HCT116 (cell line): ENCODE measurements at regions not wholly inside any gene's neighbourhood (a gene's known extent, or its start where the extent isn't known, plus 50 kb on each side); places are given as distances from the start of the nearest gene placed in this dataset.

Experiments used
- ATAC-seq: fragments of 200-7000 bp; cut with Tn5 transposase; 2 replicates; pipeline ENCODE4 v1.9.1; 2020; ENCODE audit warnings: mild to moderate bottlenecking, moderate library complexity
- BruUV-seq: library from RNA; stranded (reverse); fragments of 400-500 nt; replicated peaks from 2 replicates; lab custom pipeline; 2021; lab: Mats Ljungman, UMichigan
- CTCF ChIA-PET: fragments of 300-600 bp; sonication (Branson Sonifier 250); formaldehyde crosslinking; loops from one replicate; lab custom pipeline; 2021; ENCODE audit warnings: antibody characterized with exemption; lab: Charles Lee
- POLR2A ChIA-PET: fragments of 300-600, 350-600 bp; sonication (Branson Sonifier 250); formaldehyde crosslinking; loops from one replicate; lab custom pipeline; 2021; ENCODE audit warnings: antibody characterized with exemption; lab: Charles Lee
- RAD21 ChIA-PET, 2 experiments: fragments of 300-600 bp; sonication (Branson Sonifier 250); formaldehyde crosslinking; loops; one replicate each; lab custom pipeline; 2023; ENCODE audit warnings: low total read pairs in 2 of 2; ENCODE audit not compliant: uncharacterized antibody in 2 of 2, unreplicated experiment in 2 of 2, low non-redundant PET in 1 of 2; lab: Charles Lee
- DNase-seq: peaks from one replicate; pipeline ENCODE4 v3.0.0-alpha.2; 2010; ENCODE audit warnings: low read depth, low spot score
- H2AFZ ChIP-seq: fragments of 200-600 bp; shearing (Covaris generic), sonication (generic); 2 replicates; pipeline ENCODE4 v1.6.1; 2017; ENCODE audit warnings: low read depth, mixed run types, mixed read lengths, antibody characterized with exemption, low read length; ENCODE audit not compliant: poor library complexity, severe bottlenecking
- H3K27ac ChIP-seq: 2 replicates; pipeline ENCODE4 v1.5.1; 2012; ENCODE audit warnings: low read depth, low read length
- H3K27me3 ChIP-seq: fragments of 200-600 bp; sonication (generic); 2 replicates; pipeline ENCODE4 v1.6.1; 2016; ENCODE audit warnings: mixed run types, low read length, mixed read lengths; ENCODE audit not compliant: insufficient read depth
- H3K36me3 ChIP-seq, 2 experiments: fragments of 200-500 bp in 1 of 2; fragments of 200-600 bp in 1 of 2; sonication (Bioruptor generic) in 1 of 2; sonication (generic) in 1 of 2; 2 replicates each; pipeline versions ENCODE4 v1.5.1 to v1.6.1; 2014 to 2016; ENCODE audit warnings: low read length in 2 of 2, inconsistent platforms in 1 of 2, mixed read lengths in 1 of 2, mixed run types in 1 of 2; ENCODE audit not compliant: insufficient read depth in 2 of 2, control insufficient read depth in 1 of 2
- H3K4me1 ChIP-seq, 2 experiments: fragments of 200-600 bp in 1 of 2; sonication (generic) in 1 of 2; 2 replicates each; pipeline versions ENCODE4 v1.5.1 to v1.6.1; 2012 to 2017; ENCODE audit warnings: low read length in 2 of 2, inconsistent platforms in 1 of 2, mild to moderate bottlenecking in 1 of 2, mixed read lengths in 1 of 2, mixed run types in 1 of 2, moderate library complexity in 1 of 2; ENCODE audit not compliant: insufficient read depth in 2 of 2, control insufficient read depth in 1 of 2
- H3K4me2 ChIP-seq: fragments of 200-600 bp; sonication (generic); 2 replicates; pipeline ENCODE4 v1.6.1; 2017; ENCODE audit warnings: mixed run types, low read length, mixed read lengths
- H3K4me3 ChIP-seq, 2 experiments: fragments of 200-600 bp in 1 of 2; sonication (generic) in 1 of 2; replicated peaks in 1 of 2; 2 replicates each; pipeline ENCODE4 v1.5.1; 2011 to 2016; ENCODE audit warnings: low read length in 2 of 2, control low read depth in 1 of 2, low read depth in 1 of 2, mild to moderate bottlenecking in 1 of 2, mixed read lengths in 1 of 2, mixed run types in 1 of 2
- H3K79me2 ChIP-seq: fragments of 200-600 bp; sonication (generic); 2 replicates; pipeline ENCODE4 v1.6.1; 2017; ENCODE audit warnings: mild to moderate bottlenecking, mixed run types, low read length, moderate library complexity, mixed read lengths; ENCODE audit not compliant: insufficient read depth
- H3K9ac ChIP-seq: fragments of 200-600 bp; sonication (generic); 2 replicates; pipeline ENCODE4 v1.6.1; 2016; ENCODE audit warnings: low read length, mixed read lengths
- H3K9me2 ChIP-seq: fragments of 200-600 bp; sonication (generic), shearing (Covaris generic); 2 replicates; pipeline ENCODE4 v1.6.1; 2017; ENCODE audit warnings: mixed run types, mild to moderate bottlenecking, moderate library complexity; ENCODE audit not compliant: insufficient read depth
- H3K9me3 ChIP-seq, 2 experiments: fragments of 200-500 bp in 1 of 2; fragments of 200-600 bp in 1 of 2; sonication (Bioruptor generic) in 1 of 2; sonication (generic) in 1 of 2; 2 replicates each; pipeline ENCODE4 v1.6.1; 2014 to 2017; ENCODE audit warnings: low read length in 2 of 2, mixed read lengths in 2 of 2, inconsistent platforms in 1 of 2, low read depth in 1 of 2, mild to moderate bottlenecking in 1 of 2, mixed run types in 1 of 2, moderate library complexity in 1 of 2; ENCODE audit not compliant: control insufficient read depth in 1 of 2, insufficient read depth in 1 of 2
- H4K20me1 ChIP-seq: fragments of 200-600 bp; sonication (generic), shearing (Covaris generic); 2 replicates; pipeline ENCODE4 v1.6.1; 2017; ENCODE audit warnings: mixed run types, mild to moderate bottlenecking, moderate library complexity; ENCODE audit not compliant: insufficient read depth
- ATF3 ChIP-seq: IDR thresholded peaks from 2 replicates; pipeline ENCODE4 v1.6.1; 2012
- CEBPB ChIP-seq: IDR thresholded peaks from 2 replicates; pipeline ENCODE4 v1.6.1; 2012; ENCODE audit warnings: low read depth
- EGR1 ChIP-seq: IDR thresholded peaks from 2 replicates; pipeline ENCODE4 v1.6.1; 2012; ENCODE audit warnings: low read depth
- EZH2 ChIP-seq: fragments of 200-600 bp; sonication (generic); IDR thresholded peaks from 2 replicates; pipeline ENCODE4 v1.6.1; 2017; ENCODE audit warnings: antibody characterized with exemption, mixed run types
- EZH2phosphoT487 ChIP-seq: fragments of 200-600 bp; IDR thresholded peaks from 2 replicates; pipeline ENCODE4 v1.6.1; 2018; ENCODE audit warnings: antibody characterized with exemption, borderline replicate concordance
- FOSL1 ChIP-seq: IDR thresholded peaks from 2 replicates; pipeline ENCODE4 v1.6.1; 2012; ENCODE audit warnings: low read depth
- JUND ChIP-seq: IDR thresholded peaks from 2 replicates; pipeline ENCODE4 v1.6.1; 2012
- POLR2A ChIP-seq: IDR thresholded peaks from 2 replicates; pipeline ENCODE4 v1.7.0; 2011; ENCODE audit warnings: borderline replicate concordance; ENCODE audit not compliant: insufficient read depth, insufficient read length; ENCODE audit errors: extremely low read depth
- REST ChIP-seq: IDR thresholded peaks from 2 replicates; pipeline ENCODE4 v1.6.1; 2012; ENCODE audit warnings: low read depth
- TCF7L2 ChIP-seq: IDR thresholded peaks from 2 replicates; pipeline ENCODE4 v1.7.0; 2011; ENCODE audit warnings: borderline replicate concordance, inconsistent platforms; ENCODE audit not compliant: insufficient read depth, insufficient read length; ENCODE audit errors: extremely low read depth
- YY1 ChIP-seq: IDR thresholded peaks from 2 replicates; pipeline ENCODE4 v1.6.1; 2011; ENCODE audit warnings: low read length, low read depth, moderate library complexity, mild to moderate bottlenecking; ENCODE audit not compliant: insufficient replicate concordance; ENCODE audit errors: extremely low read depth
- ZBTB33 ChIP-seq: IDR thresholded peaks from 2 replicates; pipeline ENCODE4 v1.6.1; 2011; ENCODE audit warnings: mild to moderate bottlenecking, low read length, moderate library complexity; ENCODE audit not compliant: insufficient replicate concordance; ENCODE audit errors: extremely low read depth
- ZFX ChIP-seq: fragments of 450-650 bp; IDR thresholded peaks from 2 replicates; pipeline ENCODE4 v1.6.1; 2017
- ZNF274 ChIP-seq: fragments of 200-500 bp; sonication (Bioruptor generic); IDR thresholded peaks from 2 replicates; pipeline ENCODE4 v1.6.1; 2014; ENCODE audit warnings: mild to moderate bottlenecking, low read depth, low read length, inconsistent platforms
- intact Hi-C: fragments of 100-400 bp; cut with micrococcal nuclease; formaldehyde crosslinking; loops from 2 replicates; pipeline ENCODE4 v1.10.0; 2022

- ChIA-PET POLR2A (no interaction called here), RAD21 (no interaction called here), CTCF (no interaction called here)
- DNase-seq, result no peak
- no peaks in the 10 kb centered on the region for H3K9me2 ChIP-seq
- intact Hi-C loops, result no loop called here
- no peaks in the 10 kb centered on the region for H3K79me2 ChIP-seq
- no peak overlapping the region for H2AFZ ChIP-seq
- no peaks in the 10 kb centered on the region for H3K9me3 ChIP-seq
- H4K20me1 ChIP-seq, result no peaks in the 10 kb centered on the region
- H3K4me2 ChIP-seq, result no peak overlapping the region
- no peaks in the 10 kb centered on the region for H3K27me3 ChIP-seq
- no peaks in the 10 kb centered on the region for H3K36me3 ChIP-seq
- no peak for TF ChIP-seq EZH2
- TF ChIP-seq ZFX, result no peak
- ATAC-seq, result no peak
- H3K4me1 ChIP-seq, result peaks cover 19 to 31% of the 10 kb centered on the region in 2 experiments
- no peak overlapping the region for H3K9ac ChIP-seq
- H3K4me3 ChIP-seq, result no peak overlapping the region
- no peak overlapping the region for H3K27ac ChIP-seq
- no TSS peak for BruUV-seq
Measured at GRCh38 chr2:220221992-220222391, 594.6 kb downstream of the SLC4A3 start.

GRCh38 chr2:220224691-220225543 lies 597.5 kb downstream of the SLC4A3 start:
- no peaks in the 10 kb centered on the region for H4K20me1 ChIP-seq
- H2AFZ ChIP-seq, result no peak overlapping the region
- H3K27ac ChIP-seq, result peak overlapping the region; percentile 31
- DNase-seq, result no peak
- intact Hi-C loops, result no loop called here
- RAD21 ChIA-PET, result no interaction called here
- no peaks in the 10 kb centered on the region for H3K9me2 ChIP-seq
- no peaks in the 10 kb centered on the region for H3K9me3 ChIP-seq
- no peaks in the 10 kb centered on the region for H3K27me3 ChIP-seq
- no peak overlapping the region for H3K9ac ChIP-seq
- no peak overlapping the region for H3K4me3 ChIP-seq
- no TSS peak for BruUV-seq
- H3K4me2 ChIP-seq, result peak overlapping the region; percentile 22
- no peaks in the 10 kb centered on the region for H3K36me3 ChIP-seq
- H3K79me2 ChIP-seq, result no peaks in the 10 kb centered on the region
- POLR2A ChIA-PET, result no interaction called here
- peaks cover 42 to 57% of the 10 kb centered on the region in 2 experiments for H3K4me1 ChIP-seq
- ATAC-seq, result no peak
- CTCF ChIA-PET, result no interaction called here
- TF ChIP-seq REST (no peak), TCF7L2 (no peak), FOSL1 (no peak), ZFX (no peak), ATF3 (no peak), POLR2A (no peak), YY1 (no peak), EZH2phosphoT487 (no peak), ZBTB33 (no peak), ZNF274 (no peak), CEBPB (no peak), EGR1 (no peak), JUND (no peak)
